GM21423 (cell line): ENCODE measurements at regions not wholly inside any gene's neighbourhood (a gene's known extent, or its start where the extent isn't known, plus 50 kb on each side); places are given as distances from the start of the nearest gene placed in this dataset.

Experiments
- ATAC-seq: cut with Tn5 transposase; IDR thresholded peaks from one replicate; pipeline ENCODE4 v1.9.1; 2021; ENCODE audit warnings: mild to moderate bottlenecking, moderate library complexity; ENCODE audit not compliant: unreplicated experiment

GRCh38 chr18:78087338-78087737 is 837.7 kb downstream of the GALR1 start:
- ATAC-seq = no peak

- ATAC-seq = no peak
Observed at GRCh38 chr18:78090584-78090983, 840.9 kb downstream of the GALR1 start.

- no peak for ATAC-seq
Observed at GRCh38 chr18:78092901-78093300, 843.3 kb downstream of the GALR1 start.

- ATAC-seq = no peak
Observed at GRCh38 chr18:78099979-78100588, 850.4 kb downstream of the GALR1 start.

GRCh38 chr18:78101091-78101490 is 851.4 kb downstream of the GALR1 start:
- no peak for ATAC-seq

- no peak for ATAC-seq
Observed at GRCh38 chr18:78102135-78102534, 852.5 kb downstream of the GALR1 start.

- ATAC-seq = no peak
Observed at GRCh38 chr18:78105611-78106010, 856.0 kb downstream of the GALR1 start.

GRCh38 chr18:78106946-78107345 is 857.3 kb downstream of the GALR1 start:
- ATAC-seq = no peak

- ATAC-seq = no peak
Observed at GRCh38 chr18:78107363-78107762, 857.7 kb downstream of the GALR1 start.

- ATAC-seq = no peak
Observed at GRCh38 chr18:78108554-78108953, 858.9 kb downstream of the GALR1 start.

- no peak for ATAC-seq
Observed at GRCh38 chr18:78113136-78113939, 863.7 kb downstream of the GALR1 start.

- ATAC-seq = no peak
Observed at GRCh38 chr18:78113940-78114251, 864.2 kb downstream of the GALR1 start.

GRCh38 chr18:78115896-78116561 is 863.6 kb upstream of the SALL3 start:
- no peak for ATAC-seq

- no peak for ATAC-seq
Observed at GRCh38 chr18:78123144-78123909, 856.3 kb upstream of the SALL3 start.

GRCh38 chr18:78123926-78124797 is 855.5 kb upstream of the SALL3 start:
- ATAC-seq = no peak

GRCh38 chr18:78125206-78125896 is 854.3 kb upstream of the SALL3 start:
- ATAC-seq = no peak

- ATAC-seq = no peak
Observed at GRCh38 chr18:78126106-78126505, 853.5 kb upstream of the SALL3 start.

GRCh38 chr18:78126536-78126935 is 853.1 kb upstream of the SALL3 start:
- ATAC-seq = no peak

GRCh38 chr18:78127041-78127440 is 852.6 kb upstream of the SALL3 start:
- ATAC-seq = no peak

GRCh38 chr18:78128004-78128403 is 851.6 kb upstream of the SALL3 start:
- ATAC-seq = no peak
